ENCODE measurements at regions not wholly inside any gene's neighbourhood (a gene's known extent, or its start where the extent isn't known, plus 50 kb on each side); places are given as distances from the start of the nearest gene placed in this dataset.

DNA sequence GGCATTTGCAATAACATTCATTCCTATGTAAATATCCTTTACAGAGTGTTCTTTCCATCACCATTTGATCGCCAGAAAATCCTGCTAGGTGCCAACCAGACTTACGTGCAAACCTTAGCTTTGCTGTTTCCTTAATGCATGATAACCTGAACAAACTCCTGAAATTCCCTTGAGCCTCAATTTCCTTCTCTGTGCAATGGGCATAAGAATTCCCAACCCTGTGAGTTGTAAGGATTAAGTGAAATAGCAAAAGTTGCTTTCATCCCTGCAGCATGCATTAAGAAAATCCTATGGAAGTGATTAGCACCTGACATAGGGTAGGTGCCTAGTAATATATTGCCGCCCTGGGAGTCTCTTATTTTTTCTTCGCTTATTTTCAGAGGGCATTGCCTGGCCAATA lies 272.7 kb downstream of the MAF start:
- TF ChIP-seq, protein P1, sequence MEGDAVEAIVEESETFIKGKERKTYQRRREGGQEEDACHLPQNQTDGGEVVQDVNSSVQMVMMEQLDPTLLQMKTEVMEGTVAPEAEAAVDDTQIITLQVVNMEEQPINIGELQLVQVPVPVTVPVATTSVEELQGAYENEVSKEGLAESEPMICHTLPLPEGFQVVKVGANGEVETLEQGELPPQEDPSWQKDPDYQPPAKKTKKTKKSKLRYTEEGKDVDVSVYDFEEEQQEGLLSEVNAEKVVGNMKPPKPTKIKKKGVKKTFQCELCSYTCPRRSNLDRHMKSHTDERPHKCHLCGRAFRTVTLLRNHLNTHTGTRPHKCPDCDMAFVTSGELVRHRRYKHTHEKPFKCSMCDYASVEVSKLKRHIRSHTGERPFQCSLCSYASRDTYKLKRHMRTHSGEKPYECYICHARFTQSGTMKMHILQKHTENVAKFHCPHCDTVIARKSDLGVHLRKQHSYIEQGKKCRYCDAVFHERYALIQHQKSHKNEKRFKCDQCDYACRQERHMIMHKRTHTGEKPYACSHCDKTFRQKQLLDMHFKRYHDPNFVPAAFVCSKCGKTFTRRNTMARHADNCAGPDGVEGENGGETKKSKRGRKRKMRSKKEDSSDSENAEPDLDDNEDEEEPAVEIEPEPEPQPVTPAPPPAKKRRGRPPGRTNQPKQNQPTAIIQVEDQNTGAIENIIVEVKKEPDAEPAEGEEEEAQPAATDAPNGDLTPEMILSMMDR (IDR thresholded peaks at IDR 0.05): no peak
- no peak for TF ChIP-seq POLR2A (IDR thresholded peaks at IDR 0.05)
